ENCODE measurements at regions not wholly inside any gene's neighbourhood (a gene's known extent, or its start where the extent isn't known, plus 50 kb on each side); places are given as distances from the start of the nearest gene placed in this dataset.

GRCh38 chr10:33416691-33417090, 82.2 kb upstream of the NRP1 start:
- Mint-ChIP-seq H3K27ac (no peak overlapping the region), H3K27me3 (peaks cover 72% of the 10 kb centered on the region), H3K36me3 (ENCODE audit: low read depth) (peaks cover 7% of the 10 kb centered on the region), H3K4me1 (peaks cover 12% of the 10 kb centered on the region), H3K4me3 (no peak overlapping the region)
- ATAC-seq: no peak
- no peaks in the 10 kb centered on the region for H3K9me3 ChIP-seq (ENCODE audit: control insufficient read depth, low read length, poor library complexity, severe bottlenecking)
- no peak for DNase-seq

GRCh38 chr10:33416209-33416608, 81.7 kb upstream of the NRP1 start:
- no peak overlapping the region for H3K27ac Mint-ChIP-seq
- H3K4me1 Mint-ChIP-seq: peaks cover 12% of the 10 kb centered on the region
- peaks cover 10% of the 10 kb centered on the region for H3K36me3 Mint-ChIP-seq (ENCODE audit: low read depth)
- no peak for ATAC-seq
- DNase-seq: no peak
- H3K4me3 Mint-ChIP-seq: no peak overlapping the region
- no peaks in the 10 kb centered on the region for H3K9me3 ChIP-seq (ENCODE audit: control insufficient read depth, low read length, poor library complexity, severe bottlenecking)
- H3K27me3 Mint-ChIP-seq: peaks cover 74% of the 10 kb centered on the region

- Mint-ChIP-seq H3K4me3 (no peak overlapping the region), H3K27ac (no peak overlapping the region), H3K4me1 (peaks cover 8% of the 10 kb centered on the region), H3K36me3 (ENCODE audit: low read depth) (peaks cover 13% of the 10 kb centered on the region), H3K27me3 (peaks cover 78% of the 10 kb centered on the region)
- DNase-seq (no peak), ATAC-seq (no peak)
- H3K9me3 ChIP-seq (ENCODE audit: control insufficient read depth, low read length, poor library complexity, severe bottlenecking): no peaks in the 10 kb centered on the region
Measured at GRCh38 chr10:33414841-33415240, 80.4 kb upstream of the NRP1 start.

- Mint-ChIP-seq H3K27me3 (peaks cover 69% of the 10 kb centered on the region), H3K4me3 (no peak overlapping the region), H3K27ac (no peak overlapping the region), H3K4me1 (no peaks in the 10 kb centered on the region), H3K36me3 (ENCODE audit: low read depth) (peaks cover 13% of the 10 kb centered on the region)
- no peak for ATAC-seq
- no peaks in the 10 kb centered on the region for H3K9me3 ChIP-seq (ENCODE audit: control insufficient read depth, low read length, poor library complexity, severe bottlenecking)
- DNase-seq: no peak
Measured at GRCh38 chr10:33412653-33413361, 78.3 kb upstream of the NRP1 start.

- no peak overlapping the region for H3K4me3 Mint-ChIP-seq
- ATAC-seq (no peak), DNase-seq (no peak)
- H3K36me3 Mint-ChIP-seq (ENCODE audit: low read depth): peaks cover 13% of the 10 kb centered on the region
- peaks cover 67% of the 10 kb centered on the region for H3K27me3 Mint-ChIP-seq
- H3K4me1 Mint-ChIP-seq: no peaks in the 10 kb centered on the region
- H3K27ac Mint-ChIP-seq: no peak overlapping the region
- no peaks in the 10 kb centered on the region for H3K9me3 ChIP-seq (ENCODE audit: control insufficient read depth, low read length, poor library complexity, severe bottlenecking)
Measured at GRCh38 chr10:33412241-33412640, 77.8 kb upstream of the NRP1 start.

GRCh38 chr10:33410860-33411234, 76.4 kb upstream of the NRP1 start:
- H3K4me3 Mint-ChIP-seq: no peak overlapping the region
- no peaks in the 10 kb centered on the region for H3K4me1 Mint-ChIP-seq
- ATAC-seq (no peak), DNase-seq (no peak)
- no peak overlapping the region for H3K27ac Mint-ChIP-seq
- no peaks in the 10 kb centered on the region for H3K9me3 ChIP-seq (ENCODE audit: control insufficient read depth, low read length, poor library complexity, severe bottlenecking)
- H3K27me3 Mint-ChIP-seq: peaks cover 57% of the 10 kb centered on the region
- peaks cover 13% of the 10 kb centered on the region for H3K36me3 Mint-ChIP-seq (ENCODE audit: low read depth)

GRCh38 chr10:33410096-33410859, 75.8 kb upstream of the NRP1 start:
- Mint-ChIP-seq H3K4me1 (no peaks in the 10 kb centered on the region), H3K4me3 (no peak overlapping the region), H3K27me3 (peaks cover 57% of the 10 kb centered on the region), H3K36me3 (ENCODE audit: low read depth) (peaks cover 13% of the 10 kb centered on the region), H3K27ac (no peak overlapping the region)
- no peaks in the 10 kb centered on the region for H3K9me3 ChIP-seq (ENCODE audit: control insufficient read depth, low read length, poor library complexity, severe bottlenecking)
- DNase-seq (no peak), ATAC-seq (no peak)

GRCh38 chr10:33406596-33406995, 72.1 kb upstream of the NRP1 start:
- H3K27me3 Mint-ChIP-seq: peaks cover 57% of the 10 kb centered on the region
- no peaks in the 10 kb centered on the region for H3K9me3 ChIP-seq (ENCODE audit: control insufficient read depth, low read length, poor library complexity, severe bottlenecking)
- ATAC-seq: no peak
- peaks cover 2% of the 10 kb centered on the region for H3K4me1 Mint-ChIP-seq
- no peak overlapping the region for H3K4me3 Mint-ChIP-seq
- peaks cover 6% of the 10 kb centered on the region for H3K36me3 Mint-ChIP-seq (ENCODE audit: low read depth)
- DNase-seq: no peak
- no peak overlapping the region for H3K27ac Mint-ChIP-seq

GRCh38 chr10:33402220-33403073, 68.0 kb upstream of the NRP1 start:
- Mint-ChIP-seq H3K4me1 (peaks cover 2% of the 10 kb centered on the region), H3K4me3 (no peak overlapping the region), H3K27me3 (peaks cover 37% of the 10 kb centered on the region), H3K27ac (no peak overlapping the region), H3K36me3 (ENCODE audit: low read depth) (peaks cover 2% of the 10 kb centered on the region)
- H3K9me3 ChIP-seq (ENCODE audit: control insufficient read depth, low read length, poor library complexity, severe bottlenecking): no peaks in the 10 kb centered on the region
- no peak for DNase-seq
- ATAC-seq: no peak

GRCh38 chr10:33401300-33401699, 66.8 kb upstream of the NRP1 start:
- Mint-ChIP-seq H3K27ac (no peak overlapping the region), H3K27me3 (peaks cover 37% of the 10 kb centered on the region), H3K4me1 (peaks cover 2% of the 10 kb centered on the region), H3K4me3 (no peak overlapping the region), H3K36me3 (ENCODE audit: low read depth) (peaks cover 2% of the 10 kb centered on the region)
- ATAC-seq: no peak
- peaks cover 2% of the 10 kb centered on the region for H3K9me3 ChIP-seq (ENCODE audit: control insufficient read depth, low read length, poor library complexity, severe bottlenecking)
- no peak for DNase-seq

GRCh38 chr10:33398796-33399195, 64.3 kb upstream of the NRP1 start:
- no peak overlapping the region for H3K4me3 Mint-ChIP-seq
- peaks cover 2% of the 10 kb centered on the region for H3K36me3 Mint-ChIP-seq (ENCODE audit: low read depth)
- ATAC-seq: no peak

GRCh38 chr10:33396938-33397337, 62.5 kb upstream of the NRP1 start:
- DNase-seq (no peak), ATAC-seq (no peak)
- Mint-ChIP-seq H3K4me1 (no peaks in the 10 kb centered on the region), H3K27ac (no peak overlapping the region), H3K27me3 (peaks cover 6% of the 10 kb centered on the region), H3K36me3 (ENCODE audit: low read depth) (peaks cover 2% of the 10 kb centered on the region), H3K4me3 (no peak overlapping the region)
- peaks cover 2% of the 10 kb centered on the region for H3K9me3 ChIP-seq (ENCODE audit: control insufficient read depth, low read length, poor library complexity, severe bottlenecking)

More at GRCh38 chr10:33398796-33399195, 64.3 kb upstream of the NRP1 start:
- DNase-seq: no peak
- peaks cover 2% of the 10 kb centered on the region for H3K9me3 ChIP-seq (ENCODE audit: control insufficient read depth, low read length, poor library complexity, severe bottlenecking)
- Mint-ChIP-seq H3K27me3 (peaks cover 17% of the 10 kb centered on the region), H3K27ac (no peak overlapping the region), H3K4me1 (peaks cover 2% of the 10 kb centered on the region)

- no peak for DNase-seq
- H3K36me3 Mint-ChIP-seq (ENCODE audit: low read depth): peaks cover 2% of the 10 kb centered on the region
- no peaks in the 10 kb centered on the region for H3K4me1 Mint-ChIP-seq
- H3K27me3 Mint-ChIP-seq: peaks cover 6% of the 10 kb centered on the region
- no peak for ATAC-seq
- no peak overlapping the region for H3K4me3 Mint-ChIP-seq
- peaks cover 2% of the 10 kb centered on the region for H3K9me3 ChIP-seq (ENCODE audit: control insufficient read depth, low read length, poor library complexity, severe bottlenecking)
- no peak overlapping the region for H3K27ac Mint-ChIP-seq
Measured at GRCh38 chr10:33396279-33396678, 61.8 kb upstream of the NRP1 start.
